GM21423 (cell line): ENCODE measurements at regions not wholly inside any gene's neighbourhood (a gene's known extent, or its start where the extent isn't known, plus 50 kb on each side); places are given as distances from the start of the nearest gene placed in this dataset.

Source experiments
- ATAC-seq: cut with Tn5 transposase; IDR thresholded peaks from one replicate; pipeline ENCODE4 v1.9.1; 2021; ENCODE audit warnings: mild to moderate bottlenecking, moderate library complexity; ENCODE audit not compliant: unreplicated experiment

DNA sequence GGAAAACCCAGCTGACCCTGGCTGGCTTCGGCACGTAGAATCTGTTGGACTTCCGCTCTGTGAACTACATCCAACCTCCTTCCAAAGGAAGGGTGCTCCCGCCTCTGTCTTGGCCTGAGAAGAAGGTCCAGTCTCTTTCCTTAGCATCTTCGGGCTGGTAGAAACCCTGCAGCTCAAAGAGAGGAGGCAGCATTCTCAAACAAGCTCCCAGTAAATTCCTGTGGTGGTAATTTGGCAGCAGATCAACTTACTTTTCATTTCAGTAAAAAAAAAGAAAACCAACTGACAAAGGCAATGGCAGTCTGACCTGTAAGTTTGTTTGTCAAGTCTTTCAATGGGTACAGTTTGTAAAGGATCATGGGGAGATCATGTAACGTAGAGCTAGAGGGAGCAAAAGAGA lies 176.7 kb downstream of the MED10 start:
- no peak for ATAC-seq

DNA sequence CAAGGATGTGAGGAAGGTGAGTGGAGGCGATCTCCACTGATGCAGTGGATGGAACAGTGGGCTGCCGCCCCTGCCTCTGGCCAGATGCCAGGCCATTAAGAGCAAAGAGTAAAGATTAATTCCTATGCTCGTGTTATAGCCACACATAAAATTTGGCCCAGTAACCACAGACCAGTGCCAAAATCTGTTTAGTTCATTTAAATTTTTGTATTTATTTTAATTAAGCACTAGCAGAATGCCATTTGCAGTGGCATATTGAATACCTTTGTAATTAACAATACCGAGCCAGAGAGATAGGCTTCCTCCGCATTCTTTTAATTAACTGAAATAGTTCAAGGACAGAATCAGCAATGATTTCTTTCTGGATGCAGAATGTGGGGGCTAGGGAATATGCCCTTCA lies 179.8 kb downstream of the MED10 start:
- ATAC-seq = no peak

DNA sequence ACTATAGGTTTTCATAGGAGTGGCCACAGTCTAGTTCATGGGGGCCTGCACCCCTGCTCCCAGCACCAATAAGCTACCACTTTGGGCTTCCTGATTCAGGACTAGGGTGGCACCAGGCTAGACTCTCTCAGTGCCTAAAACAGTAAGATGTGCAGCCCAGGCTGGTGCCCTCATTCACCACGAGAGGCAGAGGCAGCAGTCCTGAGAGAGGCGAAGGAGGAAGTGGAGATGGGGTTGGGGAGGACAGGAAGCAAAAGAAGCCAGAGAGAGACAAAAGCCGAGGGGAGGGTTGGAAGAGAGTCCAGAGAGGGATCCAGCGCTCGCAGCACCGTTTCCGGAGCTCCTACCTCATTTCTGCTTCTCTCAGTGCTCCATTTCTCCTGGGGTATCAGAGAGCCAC lies 180.9 kb downstream of the MED10 start:
- ATAC-seq = no peak

DNA sequence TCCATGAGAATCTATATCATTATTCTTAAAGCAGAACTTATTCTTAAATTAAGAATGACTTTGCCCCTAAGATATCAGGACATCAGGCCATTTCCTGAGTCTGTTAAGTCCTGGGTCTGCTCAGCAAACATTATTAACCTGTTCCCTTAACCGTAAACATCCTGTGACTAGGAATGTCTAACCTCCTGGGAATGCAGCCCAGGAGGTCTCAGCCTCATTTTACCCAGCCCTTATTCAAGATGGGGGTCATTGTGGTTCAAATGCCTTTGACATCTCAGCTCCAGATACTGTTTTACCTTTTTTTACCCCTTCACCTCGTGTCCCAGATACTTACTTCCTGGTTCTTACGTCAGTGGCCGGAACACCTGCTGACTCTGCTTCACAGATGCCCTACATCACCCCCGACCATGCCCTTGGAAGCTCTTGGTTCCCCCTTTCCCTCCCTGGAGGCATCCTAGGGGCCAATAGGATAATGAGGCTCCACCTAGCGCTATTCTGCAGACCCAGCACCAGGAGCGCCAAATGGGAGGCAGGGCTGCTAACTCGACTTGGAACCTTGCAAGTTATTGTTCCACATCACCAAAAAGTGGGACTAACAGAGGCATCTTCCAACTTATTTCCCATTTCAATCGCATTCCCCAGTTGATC lies 182.5 kb downstream of the MED10 start:
- no peak for ATAC-seq

DNA sequence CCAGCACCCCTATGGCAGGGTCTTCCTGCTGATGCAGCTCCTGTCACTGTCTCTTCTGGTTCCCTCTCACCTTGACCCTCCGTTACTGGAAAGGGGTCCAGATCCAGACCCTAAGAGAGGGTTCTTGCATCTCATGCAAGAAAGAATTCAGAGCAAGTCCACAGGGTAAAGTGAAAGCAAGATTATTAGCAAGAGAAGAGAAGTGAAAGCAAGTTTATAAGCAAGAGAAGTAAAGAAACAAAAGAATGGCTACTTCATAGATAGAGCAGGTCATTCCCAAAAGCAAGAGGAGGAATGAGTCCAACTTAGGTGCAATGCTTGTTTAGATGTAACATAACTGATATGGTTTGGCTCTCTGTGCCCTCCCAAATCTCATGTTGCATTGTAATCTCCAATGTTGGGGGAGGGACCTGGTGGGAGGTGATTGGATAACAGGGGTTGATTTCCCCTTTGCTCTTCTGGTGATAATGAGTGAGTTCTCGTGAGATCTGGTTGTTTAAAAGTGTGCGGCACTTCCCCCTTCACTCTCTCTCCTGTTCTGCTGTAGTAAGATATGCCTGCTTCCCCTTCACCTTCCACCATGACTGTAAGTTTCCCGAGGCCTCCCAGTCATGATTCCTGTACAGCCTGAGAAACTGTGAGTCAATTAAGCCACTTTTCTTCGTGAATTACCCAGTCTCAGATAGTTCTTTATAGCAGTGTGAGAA lies 183.3 kb downstream of the MED10 start:
- ATAC-seq = no peak

DNA sequence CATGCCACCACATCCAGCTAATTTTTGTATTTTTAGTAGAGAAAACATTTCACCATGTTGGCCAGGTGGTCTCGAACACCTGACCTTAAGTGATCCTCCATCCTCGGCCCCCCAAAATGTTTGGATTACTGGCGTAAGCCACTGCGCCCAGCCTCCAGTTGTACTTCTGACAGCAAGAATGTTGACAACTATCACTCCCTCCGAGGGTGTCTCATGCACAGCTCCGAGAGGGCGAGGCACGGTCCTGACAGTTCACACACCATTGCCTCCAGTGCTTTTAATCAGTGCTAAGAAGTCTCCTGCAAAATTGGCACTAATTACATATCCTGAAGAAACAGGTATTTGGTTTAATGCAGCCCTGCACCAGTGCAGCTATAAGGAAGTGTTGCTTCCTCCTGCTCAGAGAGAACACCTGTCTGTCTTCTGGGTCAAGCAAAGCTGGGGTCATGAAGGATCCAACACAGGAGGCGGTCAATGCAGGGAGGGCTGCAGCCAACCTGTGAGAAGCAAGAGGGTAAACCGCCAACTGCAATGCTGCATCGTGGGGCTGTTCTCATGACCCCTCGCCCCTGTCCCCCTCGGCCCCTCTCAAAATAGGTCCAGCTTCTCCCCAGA lies 184.0 kb downstream of the MED10 start:
- no peak for ATAC-seq

DNA sequence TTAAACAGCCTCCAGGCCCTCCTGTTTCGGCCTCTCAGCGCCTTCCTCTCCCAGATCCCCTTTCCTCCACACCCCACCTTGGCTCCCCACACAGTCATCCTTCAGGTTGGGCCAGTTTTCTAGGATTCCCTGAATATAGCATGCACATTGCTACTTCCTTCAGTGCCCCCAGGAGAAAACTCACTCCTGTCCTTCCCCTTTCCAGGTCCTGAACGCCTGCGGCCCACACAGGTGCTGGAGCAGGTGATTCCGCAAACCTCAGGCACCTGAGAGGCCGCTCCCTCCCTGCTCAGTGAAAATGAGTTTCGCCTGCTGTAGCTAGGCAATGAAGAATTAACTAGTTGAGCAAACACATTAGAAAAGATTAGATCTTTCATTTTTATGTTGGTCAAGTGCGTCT lies 185.0 kb downstream of the MED10 start:
- ATAC-seq = no peak

DNA sequence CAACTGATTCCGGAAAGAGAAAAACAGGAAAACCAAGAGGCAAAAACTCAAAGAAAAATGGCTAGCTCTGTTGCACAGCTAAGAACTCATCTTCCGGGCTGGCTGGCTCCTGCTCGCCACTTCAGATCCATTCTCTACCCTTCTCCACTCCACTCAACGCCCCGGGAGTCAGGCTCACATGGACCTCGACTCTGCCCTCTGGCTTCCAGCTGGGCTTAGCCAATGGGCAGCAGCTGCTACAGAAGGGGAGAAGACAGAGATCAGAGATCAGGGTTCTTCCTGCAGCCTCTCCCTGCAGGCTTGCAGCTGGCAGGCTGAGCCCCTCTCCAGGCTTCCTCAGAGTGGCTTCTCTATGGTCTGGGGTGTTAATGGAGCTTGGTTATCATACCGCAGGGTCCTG lies 187.5 kb downstream of the MED10 start:
- no peak for ATAC-seq

DNA sequence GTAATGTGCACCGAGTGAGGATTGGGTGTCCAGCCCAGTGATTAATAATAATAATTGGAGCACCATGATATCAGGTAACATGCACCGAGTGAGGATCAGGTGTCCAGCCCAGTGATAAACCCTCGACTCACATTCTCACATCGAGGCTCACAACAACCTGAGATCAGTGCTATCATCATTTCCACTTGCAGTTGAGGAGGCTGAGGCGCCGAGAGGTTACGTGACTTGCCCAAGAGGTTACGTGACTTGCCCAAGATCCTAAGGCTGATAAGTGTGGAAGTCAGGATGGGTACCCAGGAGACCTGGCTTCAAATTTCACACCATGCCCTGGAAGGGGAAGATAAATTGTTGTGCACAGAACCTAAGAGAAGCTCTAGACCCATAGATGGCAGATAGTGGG lies 189.4 kb downstream of the MED10 start:
- no peak for ATAC-seq

DNA sequence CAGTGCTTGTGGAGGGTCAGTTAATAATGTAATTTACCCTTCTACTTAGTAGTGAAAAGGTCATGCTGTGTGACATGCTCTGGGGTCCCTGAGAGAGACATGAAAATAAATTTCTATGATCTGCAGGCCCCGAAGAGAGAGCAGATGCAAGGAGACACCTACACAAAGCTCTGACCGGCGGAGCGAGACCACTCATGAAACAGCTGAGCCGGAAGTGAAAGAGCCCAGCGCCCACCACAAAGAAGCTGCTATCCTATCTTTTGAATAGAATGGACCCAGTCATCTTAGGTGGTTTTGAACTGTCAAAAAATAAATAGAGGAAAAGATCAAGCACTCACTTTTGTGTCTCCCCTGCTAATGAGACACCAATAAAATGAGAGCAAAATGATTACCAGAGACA lies 190.0 kb downstream of the MED10 start:
- peak; percentile 95 for ATAC-seq

DNA sequence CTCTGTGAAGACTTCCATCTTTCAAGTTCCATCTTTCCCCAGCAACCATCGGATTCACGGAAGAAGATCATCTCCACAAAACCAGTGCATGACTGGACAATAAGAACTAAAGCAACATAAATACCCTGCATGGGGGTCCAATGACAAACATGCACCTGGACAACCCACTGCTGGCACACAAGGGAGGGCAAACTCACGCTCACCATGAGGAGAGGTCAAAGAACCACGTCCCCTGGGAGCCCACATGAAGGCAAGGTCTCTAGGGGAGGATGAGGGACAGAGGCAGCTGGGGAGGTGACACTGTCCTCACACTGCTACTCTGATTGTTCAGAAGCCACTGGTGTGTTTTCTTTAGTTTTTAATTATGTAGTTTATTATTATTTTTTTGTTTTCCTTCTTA lies 190.8 kb downstream of the MED10 start:
- no peak for ATAC-seq

DNA sequence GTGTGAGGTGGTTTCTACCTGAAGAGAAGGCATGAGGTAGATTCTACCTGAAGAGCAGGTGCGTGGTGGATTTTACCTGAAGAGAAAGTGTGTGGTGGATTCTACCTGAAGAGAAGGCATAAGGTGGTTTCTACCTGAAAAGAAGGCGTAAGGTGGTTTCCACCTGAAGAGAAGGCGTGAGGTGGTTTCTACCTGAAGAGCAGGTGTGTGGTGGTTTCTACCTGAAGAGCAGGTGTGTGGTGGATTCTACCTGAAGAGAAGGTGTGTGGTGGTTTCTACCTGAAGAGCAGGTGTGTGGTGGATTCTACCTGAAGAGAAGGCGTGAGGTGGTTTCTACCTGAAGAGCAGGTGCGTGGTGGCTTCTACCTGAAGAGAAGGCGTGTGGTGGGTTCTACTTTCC lies 192.8 kb downstream of the MED10 start:
- ATAC-seq = no peak

DNA sequence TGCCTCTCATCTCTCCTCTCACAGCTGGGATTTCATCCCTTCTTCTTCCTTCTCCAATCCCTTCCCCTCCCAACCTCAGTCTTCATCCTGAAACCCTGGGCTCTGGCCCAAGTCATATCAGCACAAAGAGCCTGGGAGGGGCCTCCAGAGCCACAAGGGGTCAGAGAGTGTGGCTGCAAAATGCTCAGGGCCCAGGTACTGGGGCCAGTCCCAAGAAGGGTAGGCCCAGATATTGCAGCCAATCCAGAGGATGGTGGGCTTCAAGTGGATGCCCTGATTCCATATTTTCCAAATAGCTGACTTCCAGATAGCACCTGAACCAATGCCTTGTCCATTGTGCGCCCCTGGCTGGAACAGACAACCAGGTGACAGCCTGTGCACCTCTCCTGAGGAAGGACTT lies 193.9 kb downstream of the MED10 start:
- ATAC-seq = no peak

DNA sequence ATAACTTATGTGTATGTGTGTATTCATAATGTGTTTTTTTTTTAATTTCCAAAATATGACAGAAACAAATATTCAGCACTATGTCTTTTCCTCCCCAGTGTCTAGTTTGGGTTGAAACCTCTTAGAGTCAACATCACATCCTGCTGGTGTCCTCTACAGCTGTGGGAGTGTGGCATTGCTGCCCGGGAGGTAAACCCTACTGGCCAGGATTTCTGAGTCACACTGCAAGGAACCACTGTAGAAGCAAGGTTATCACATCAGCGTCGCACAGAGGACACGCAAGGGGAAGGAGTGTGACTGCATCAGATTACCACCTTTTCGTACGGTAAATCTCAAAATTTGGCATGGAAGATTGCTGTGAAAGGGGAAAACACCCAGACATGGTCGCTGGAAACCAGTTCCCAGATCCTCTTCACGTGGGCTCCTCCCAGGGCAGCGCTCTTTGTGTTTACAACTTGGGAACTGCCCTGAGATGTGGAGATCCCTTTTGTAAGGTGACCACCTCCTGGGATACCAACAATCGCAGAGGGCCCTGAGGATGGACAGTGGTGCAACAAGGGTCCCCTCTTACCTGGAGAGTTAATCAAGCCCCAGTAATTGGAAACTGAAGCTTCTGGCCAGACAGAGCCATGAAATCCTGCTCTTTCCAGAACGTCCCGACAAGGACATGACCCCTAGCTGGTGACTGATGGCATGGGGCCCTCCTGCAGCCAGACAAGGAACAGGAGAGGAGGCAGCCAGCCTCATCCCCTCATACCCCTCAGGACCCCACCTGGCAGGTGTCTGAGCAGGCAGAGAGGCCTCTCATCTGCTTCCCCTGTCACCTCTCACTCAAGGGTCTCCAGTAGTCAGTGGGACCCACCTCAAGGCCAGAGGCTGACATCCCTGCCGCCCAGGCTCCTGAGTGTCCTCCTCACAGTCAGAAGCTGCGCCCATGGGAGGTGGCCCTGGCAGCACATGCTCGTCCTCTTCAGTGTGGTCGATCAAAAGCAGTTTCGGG lies 194.7 kb downstream of the MED10 start:
- ATAC-seq = no peak

DNA sequence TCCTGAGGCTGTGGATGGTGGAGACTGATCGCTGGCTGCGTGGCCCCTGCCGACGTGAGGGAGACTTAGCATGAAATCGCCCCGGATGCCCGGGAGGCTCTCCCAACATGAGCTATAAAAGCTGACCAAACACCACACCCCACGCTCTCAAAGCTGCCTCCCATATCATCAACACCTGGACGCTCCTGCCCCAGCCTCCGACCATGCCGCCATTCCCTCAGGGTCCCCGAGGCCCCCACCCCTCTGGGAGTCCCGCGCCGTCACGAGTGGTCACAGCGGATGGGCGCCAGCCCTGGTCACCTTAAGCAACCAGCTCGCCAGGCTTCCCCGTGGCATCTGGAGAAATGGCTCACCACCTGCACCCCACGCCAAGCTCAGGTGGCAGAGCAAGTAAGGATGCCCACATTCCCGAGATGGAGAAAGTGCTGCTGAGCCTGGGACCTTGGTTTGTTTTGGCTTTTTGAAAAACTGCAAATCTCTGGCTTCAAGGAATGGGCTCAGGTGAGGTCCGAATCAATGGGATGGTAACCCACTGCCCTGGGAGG lies 196.0 kb downstream of the MED10 start:
- no peak for ATAC-seq

DNA sequence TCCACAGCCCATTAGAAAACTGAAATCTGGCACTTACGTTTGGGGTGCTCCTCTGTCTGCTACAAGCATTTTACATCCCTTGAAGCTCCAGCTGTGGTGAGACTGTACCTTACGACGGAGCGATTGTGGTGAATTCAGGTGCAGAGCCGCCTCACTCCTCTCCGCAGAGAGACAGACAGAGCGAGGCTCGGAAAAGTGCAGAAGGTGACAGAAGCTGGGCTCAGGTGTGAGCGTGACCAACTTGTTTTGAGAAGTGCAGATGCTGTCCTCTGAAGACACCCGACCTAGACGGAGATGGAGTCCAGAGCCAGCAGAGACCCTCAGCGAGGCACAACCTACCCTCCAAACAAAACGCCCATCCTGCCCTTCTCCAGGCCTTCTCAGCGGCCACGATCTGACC lies 196.5 kb downstream of the MED10 start:
- ATAC-seq = no peak

DNA sequence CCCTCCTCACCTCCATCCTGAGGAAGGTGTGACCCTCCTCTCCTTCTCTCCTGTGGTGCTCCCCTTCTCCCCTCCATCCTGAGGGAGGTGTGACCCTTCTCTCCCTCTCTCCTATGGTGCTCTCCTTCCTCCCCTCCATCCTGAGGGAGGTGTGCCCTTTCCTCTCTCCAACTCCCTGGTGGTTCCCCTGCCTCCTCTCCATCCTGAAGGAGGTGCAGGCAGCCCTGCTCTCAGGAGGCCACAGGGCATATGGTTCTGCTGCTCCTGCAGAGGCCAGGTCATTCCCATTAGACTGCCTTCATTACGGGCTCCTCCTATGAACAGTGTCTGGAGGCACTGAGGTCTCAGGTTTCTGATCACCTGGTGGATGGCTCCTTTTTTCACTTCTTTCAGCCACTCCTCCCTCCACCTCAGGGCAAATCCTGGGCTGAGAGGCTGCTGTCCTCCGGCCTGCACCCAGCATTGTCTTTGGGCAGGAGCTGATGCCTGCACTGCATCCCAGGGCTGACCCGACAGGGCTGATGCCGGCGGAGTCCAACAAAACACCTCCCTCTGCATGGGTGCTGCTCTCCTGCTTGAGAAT lies 197.1 kb downstream of the MED10 start:
- no peak for ATAC-seq

DNA sequence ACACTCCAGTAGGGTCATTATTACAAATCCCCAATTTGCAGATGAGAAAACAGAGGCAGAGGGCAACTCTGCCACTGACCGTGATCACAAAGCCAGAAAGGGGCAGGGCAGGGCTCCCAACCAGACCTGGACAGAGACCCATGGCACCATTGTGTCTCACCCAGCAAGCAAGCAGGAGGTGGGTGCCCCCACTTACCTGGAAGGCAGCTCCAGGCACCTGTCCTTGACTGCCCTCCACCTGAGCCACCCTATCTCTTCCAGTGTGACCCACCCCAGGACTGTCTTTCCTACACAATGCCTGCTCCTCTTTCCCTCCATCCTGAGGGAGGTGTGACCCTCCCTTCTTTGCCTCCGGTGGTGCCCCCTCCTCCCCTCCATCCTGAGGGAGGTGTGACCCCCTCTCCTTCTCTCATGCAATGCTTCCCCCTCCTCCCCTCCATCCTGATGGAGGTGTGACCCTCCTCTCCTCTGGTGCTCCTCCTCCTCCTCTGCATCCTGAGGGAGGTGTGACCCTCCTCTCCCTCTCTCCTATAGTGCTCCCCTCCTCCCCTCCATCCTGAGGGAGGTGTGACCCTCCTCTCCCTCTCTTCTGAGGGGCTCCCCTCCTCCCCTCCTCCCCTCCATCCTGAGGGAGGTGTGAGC lies 198.0 kb downstream of the MED10 start:
- no peak for ATAC-seq

DNA sequence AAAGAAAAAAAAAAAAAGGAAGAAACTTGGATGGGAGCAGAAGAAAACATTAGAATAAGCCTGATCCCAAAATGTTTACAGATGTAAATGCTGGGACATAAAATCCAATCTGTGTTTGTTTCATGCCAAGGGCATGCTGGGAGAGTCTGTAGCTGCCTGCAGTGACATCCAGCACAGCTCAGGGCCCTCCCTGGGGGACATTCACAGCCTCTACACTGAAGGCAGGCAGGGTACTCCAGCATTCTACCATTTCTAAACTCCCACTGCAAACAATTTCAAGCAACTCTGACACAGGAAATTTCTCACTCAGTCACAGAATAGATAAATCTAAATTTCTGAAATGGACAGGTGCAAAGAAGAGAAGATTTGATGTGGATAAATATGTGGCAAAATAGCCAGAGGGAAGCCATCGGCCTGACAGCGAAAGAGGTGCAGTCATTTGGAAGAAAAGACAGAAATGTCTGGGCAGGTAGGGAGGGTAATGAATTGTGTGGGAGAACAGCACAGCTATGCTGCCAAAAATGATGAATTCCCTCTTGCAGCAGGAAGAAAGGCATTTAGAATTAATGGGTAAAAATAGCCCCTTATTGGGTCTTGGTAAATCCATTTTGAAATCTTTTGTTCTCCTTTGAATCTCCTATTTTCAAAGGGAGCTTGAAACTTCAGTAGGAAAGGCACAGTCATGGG lies 199.4 kb downstream of the MED10 start:
- ATAC-seq = no peak

DNA sequence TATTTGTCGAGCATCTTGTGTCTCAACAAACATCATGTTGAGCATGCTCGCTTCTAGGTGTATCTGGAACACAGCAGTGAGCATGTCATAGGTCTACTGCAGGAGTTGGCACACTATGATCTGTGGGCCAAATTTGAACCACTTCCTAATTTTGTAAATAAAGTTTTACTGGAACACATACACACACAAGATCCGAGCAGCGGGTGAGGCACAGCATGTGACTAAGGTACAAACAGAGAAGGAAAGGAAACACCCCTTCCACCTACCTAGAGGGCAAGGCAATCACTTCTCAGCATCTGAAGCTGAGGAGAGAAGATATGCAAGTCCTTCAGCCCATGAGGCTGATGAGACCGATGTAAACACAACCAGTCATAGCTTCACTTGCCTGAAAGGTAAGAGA lies 200.4 kb downstream of the MED10 start:
- ATAC-seq = no peak
